GM23338 (cell line): ENCODE measurements at regions not wholly inside any gene's neighbourhood (a gene's known extent, or its start where the extent isn't known, plus 50 kb on each side); places are given as distances from the start of the nearest gene placed in this dataset.

Experiments
- ATAC-seq: fragments of 200-7000 bp; cut with Tn5 transposase; 3 replicates; pipeline ENCODE4 v1.9.1; 2020
- DNase-seq: peaks from one replicate; pipeline ENCODE4 v3.0.0-alpha.2; 2015; ENCODE audit warnings: low spot score
- H2AFZ ChIP-seq: fragments of 200-600 bp; sonication (generic); 2 replicates; pipeline ENCODE4 v1.8.0; 2016; ENCODE audit warnings: antibody characterized with exemption, mild to moderate bottlenecking, moderate library complexity
- H3F3A ChIP-seq: fragments of 200-600 bp; sonication (generic); replicated peaks from 2 replicates; pipeline ENCODE4 v1.8.0; 2017; ENCODE audit warnings: antibody characterized with exemption, mixed run types, low read depth
- H3K27ac ChIP-seq: fragments of 200-600 bp; sonication (generic); 2 replicates; pipeline ENCODE4 v1.6.1; 2016; ENCODE audit warnings: low read depth
- H3K27me3 ChIP-seq: fragments of 200-600 bp; sonication (generic); 2 replicates; pipeline ENCODE4 v1.8.0; 2016; ENCODE audit warnings: mild to moderate bottlenecking, mixed run types, moderate library complexity; ENCODE audit not compliant: insufficient read depth
- H3K36me3 ChIP-seq: fragments of 200-600 bp; sonication (generic); 2 replicates; pipeline ENCODE4 v1.8.0; 2016; ENCODE audit warnings: mild to moderate bottlenecking; ENCODE audit not compliant: insufficient read depth
- H3K4me1 ChIP-seq: fragments of 200-600 bp; sonication (generic); 2 replicates; pipeline ENCODE4 v1.8.0; 2016; ENCODE audit warnings: mild to moderate bottlenecking, moderate library complexity; ENCODE audit not compliant: insufficient read depth
- H3K4me2 ChIP-seq: fragments of 200-600 bp; sonication (generic); 2 replicates; pipeline ENCODE4 v1.7.1; 2017; ENCODE audit warnings: mixed run types
- H3K4me3 ChIP-seq: fragments of 200-600 bp; sonication (generic); 2 replicates; pipeline ENCODE4 v1.6.1; 2016; ENCODE audit warnings: mixed run types
- H3K79me2 ChIP-seq: fragments of 200-600 bp; sonication (generic); replicated peaks from 2 replicates; pipeline ENCODE4 v1.8.0; 2017; ENCODE audit warnings: mild to moderate bottlenecking; ENCODE audit not compliant: insufficient read depth
- H3K9me2 ChIP-seq: fragments of 200-600 bp; sonication (generic); 2 replicates; pipeline ENCODE4 v1.8.0; 2017; ENCODE audit not compliant: insufficient read depth
- H4K20me1 ChIP-seq: fragments of 200-600 bp; sonication (generic); replicated peaks from 2 replicates; pipeline ENCODE4 v1.8.0; 2017; ENCODE audit warnings: mild to moderate bottlenecking; ENCODE audit not compliant: insufficient read depth
- H3K27ac Mint-ChIP-seq: 2 replicates; pipeline ENCODE4 v1.8.0; 2020; ENCODE audit warnings: inconsistent platforms, mild to moderate bottlenecking, moderate library complexity, mixed read lengths
- H3K27me3 Mint-ChIP-seq: 3 replicates; pipeline ENCODE4 v1.8.0; 2022; ENCODE audit warnings: low read depth, mild to moderate bottlenecking, moderate library complexity, mixed read lengths, inconsistent platforms; ENCODE audit not compliant: insufficient read depth, poor library complexity
- H3K36me3 Mint-ChIP-seq: 3 replicates; pipeline ENCODE4 v1.8.0; 2021; ENCODE audit warnings: low read depth, mild to moderate bottlenecking, inconsistent platforms, moderate library complexity, mixed read lengths
- H3K4me1 Mint-ChIP-seq: 3 replicates; pipeline ENCODE4 v1.8.0; 2020; ENCODE audit warnings: mild to moderate bottlenecking, inconsistent platforms, mixed read lengths
- H3K4me3 Mint-ChIP-seq: 3 replicates; pipeline ENCODE4 v1.8.0; 2021; ENCODE audit warnings: moderate library complexity, mild to moderate bottlenecking, inconsistent platforms, mixed read lengths
- H3K9me3 Mint-ChIP-seq: 3 replicates; pipeline ENCODE4 v1.8.0; 2020; ENCODE audit warnings: moderate library complexity, mild to moderate bottlenecking, inconsistent platforms, mixed read lengths
- CTCF ChIP-seq, 2 experiments: fragments of 200-600 bp in 1 of 2; sonication (generic) in 1 of 2; conservative IDR thresholded peaks; 2 replicates each; pipeline versions ENCODE4 v1.5.1 to v1.6.1; 2016 to 2017; ENCODE audit warnings: antibody characterized with exemption in 2 of 2, low read depth in 2 of 2, mild to moderate bottlenecking in 2 of 2, moderate library complexity in 1 of 2
- ETS1 ChIP-seq: IDR thresholded peaks from 2 replicates; pipeline ENCODE4 v1.6.1; 2016; ENCODE audit warnings: antibody characterized with exemption
- EZH2 ChIP-seq: fragments of 200-600 bp; sonication (generic); IDR thresholded peaks from one replicate; pipeline ENCODE4 v1.8.0; 2017; ENCODE audit warnings: antibody characterized with exemption, mild to moderate bottlenecking, low read depth; ENCODE audit not compliant: unreplicated experiment
- JUNB ChIP-seq: IDR thresholded peaks from one replicate; pipeline ENCODE4 v1.6.1; 2016; ENCODE audit warnings: antibody characterized with exemption; ENCODE audit not compliant: unreplicated experiment
- POLR2AphosphoS5 ChIP-seq: IDR thresholded peaks from 2 replicates; pipeline ENCODE4 v1.6.1; 2016; ENCODE audit warnings: antibody characterized with exemption, low read depth
- REST ChIP-seq: IDR thresholded peaks from one replicate; pipeline ENCODE4 v1.6.1; 2018; ENCODE audit warnings: antibody characterized with exemption; ENCODE audit not compliant: unreplicated experiment
- ZNF114 ChIP-seq: fragments of 250-450 bp; sonication (Bioruptor Pico); IDR thresholded peaks from 2 replicates; pipeline ENCODE4 v1.5.0; 2020; ENCODE audit warnings: mild to moderate bottlenecking, moderate library complexity
- ZNF462 ChIP-seq: fragments of 250-450 bp; sonication (Bioruptor Pico); IDR thresholded peaks from 2 replicates; pipeline ENCODE4 v1.5.0; 2020; ENCODE audit warnings: mild to moderate bottlenecking, moderate library complexity

- H3K4me2 ChIP-seq, result no peak overlapping the region
- no peak for TF ChIP-seq REST
- no peak for TF ChIP-seq ETS1
- no peak for TF ChIP-seq JUNB
- no peak for TF ChIP-seq POLR2AphosphoS5
- no peaks in the 10 kb centered on the region; the same call in 1 of the 2 replicates for H4K20me1 ChIP-seq
- H3F3A ChIP-seq, result no peaks in the 10 kb centered on the region
- no peaks in the 10 kb centered on the region for H3K27me3 Mint-ChIP-seq
- H3K36me3 Mint-ChIP-seq, result no peaks in the 10 kb centered on the region
- DNase-seq, result no peak
- H3K4me3 Mint-ChIP-seq, result no peak overlapping the region
- no peaks in the 10 kb centered on the region; the same call in 2 of the 3 replicates for H3K4me1 Mint-ChIP-seq
- H3K9me3 Mint-ChIP-seq, result no peaks in the 10 kb centered on the region
- no peak overlapping the region for H3K4me3 ChIP-seq
- H3K27ac Mint-ChIP-seq, result no peak overlapping the region
- H3K36me3 ChIP-seq, result no peaks in the 10 kb centered on the region
- ATAC-seq, result no peak
- no peaks in the 10 kb centered on the region for H3K79me2 ChIP-seq
- H3K9me2 ChIP-seq, result peaks cover 7% of the 10 kb centered on the region
- H2AFZ ChIP-seq, result no peak overlapping the region
- no peak overlapping the region for H3K27ac ChIP-seq
- H3K27me3 ChIP-seq, result no peaks in the 10 kb centered on the region
- no peaks in the 10 kb centered on the region; the same call in 1 of the 2 replicates for H3K4me1 ChIP-seq
Observed at GRCh38 chr3:132247211-132247610, 70.0 kb upstream of the ACP3 start.

GRCh38 chr3:132248490-132248889 is 68.7 kb upstream of the ACP3 start:
- Histone ChIP-seq H3K27me3 (no peaks in the 10 kb centered on the region), H3K27ac (no peak overlapping the region), H3K9me2 (peaks cover 7% of the 10 kb centered on the region), H3K4me2 (no peak overlapping the region), H3K79me2 (no peaks in the 10 kb centered on the region), H3K36me3 (no peaks in the 10 kb centered on the region), H3K4me1 (no peaks in the 10 kb centered on the region; the same call in 1 of the 2 replicates), H3K4me3 (no peak overlapping the region), H3F3A (no peaks in the 10 kb centered on the region), H2AFZ (no peak overlapping the region), H4K20me1 (no peaks in the 10 kb centered on the region; the same call in 1 of the 2 replicates)
- Mint-ChIP-seq H3K4me3 (no peak overlapping the region), H3K4me1 (no peaks in the 10 kb centered on the region; the same call in 2 of the 3 replicates), H3K36me3 (no peaks in the 10 kb centered on the region), H3K27me3 (peaks cover 2% of the 10 kb centered on the region), H3K27ac (no peak overlapping the region), H3K9me3 (no peaks in the 10 kb centered on the region)
- no peak for DNase-seq
- ATAC-seq, result no peak
- TF ChIP-seq POLR2AphosphoS5, result no peak
- no peak for TF ChIP-seq ZNF462
- no peak for TF ChIP-seq ZNF114 (CRISPR knock-in tag)
- TF ChIP-seq EZH2, result no peak
- TF ChIP-seq CTCF (conservative IDR thresholded peaks at IDR 0.05; ENCODE audit: low read depth in 2 of 2), result no peak
- TF ChIP-seq JUNB, result no peak
